Fibroblast of villous mesenchyme (primary cell): ENCODE measurements at regions not wholly inside any gene's neighbourhood (a gene's known extent, or its start where the extent isn't known, plus 50 kb on each side); places are given as distances from the start of the nearest gene placed in this dataset.
"Not testable (repeated sequence)": the region's sequence is repeated elsewhere in the genome, so short reads cannot be mapped to it uniquely, and the experiment has no call there.

Experiments
- DNase-seq: peaks from one replicate; pipeline ENCODE4 v3.0.0-alpha.2; 2010; ENCODE audit warnings: low read depth
- H3K4me3 ChIP-seq: 2 replicates; pipeline ENCODE4 v1.5.1; 2011; ENCODE audit warnings: low read depth, mild to moderate bottlenecking, low read length
- CTCF ChIP-seq: IDR thresholded peaks from 2 replicates; pipeline ENCODE4 v1.5.1; 2012; ENCODE audit warnings: low read depth, mild to moderate bottlenecking, low read length; ENCODE audit not compliant: insufficient read depth

DNA sequence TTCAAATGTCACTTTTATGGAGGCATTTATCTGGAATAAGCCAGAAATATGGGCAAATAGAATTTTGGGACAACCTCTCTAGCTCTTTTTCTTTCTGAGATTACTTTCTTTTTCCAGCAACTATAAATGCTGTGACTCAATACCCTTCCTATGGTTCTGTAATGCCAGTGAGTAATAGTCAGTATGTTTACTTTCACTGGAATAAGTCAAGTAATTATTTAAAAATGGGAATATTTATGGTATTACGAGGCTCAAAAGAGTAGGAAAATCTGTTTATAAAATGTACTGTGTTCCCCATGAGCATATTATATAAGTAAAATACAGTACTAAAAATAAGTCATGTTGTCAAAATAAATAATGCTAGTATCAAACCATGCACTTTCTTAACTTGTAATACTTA is 750.5 kb downstream of the LUZP2 start:
- DNase-seq = no peak
- H3K4me3 ChIP-seq = no peak overlapping the region
- TF ChIP-seq CTCF = no peak

DNA sequence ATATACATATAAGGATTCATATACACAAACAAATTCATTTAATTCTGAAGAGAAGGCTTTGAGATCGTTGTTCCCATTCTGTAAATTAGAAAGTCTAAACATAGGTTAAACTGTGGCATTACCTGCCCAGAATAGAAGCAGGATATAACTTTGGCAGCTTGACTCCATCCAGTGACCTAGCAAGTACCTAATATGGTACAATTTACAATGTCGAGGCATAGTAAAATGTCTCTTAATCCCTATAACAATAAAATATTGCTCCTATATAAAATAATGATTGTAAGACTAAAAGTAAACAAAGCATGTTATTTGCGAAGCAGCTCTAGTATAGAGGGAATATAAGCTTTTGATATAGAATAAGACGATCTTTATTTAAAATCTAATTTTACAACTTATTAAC is 756.0 kb downstream of the LUZP2 start:
- TF ChIP-seq CTCF = no peak
- no peak overlapping the region for H3K4me3 ChIP-seq
- DNase-seq = no peak

- H3K4me3 ChIP-seq, DNase-seq: not testable (repeated sequence)
These were observed 767.0 kb downstream of the LUZP2 start for GRCh38 chr11:25263861-25264260.

GRCh38 chr11:25271301-25271700 is 774.4 kb downstream of the LUZP2 start:
- DNase-seq = no peak
- no peak for TF ChIP-seq CTCF
- H3K4me3 ChIP-seq = no peak overlapping the region

DNA sequence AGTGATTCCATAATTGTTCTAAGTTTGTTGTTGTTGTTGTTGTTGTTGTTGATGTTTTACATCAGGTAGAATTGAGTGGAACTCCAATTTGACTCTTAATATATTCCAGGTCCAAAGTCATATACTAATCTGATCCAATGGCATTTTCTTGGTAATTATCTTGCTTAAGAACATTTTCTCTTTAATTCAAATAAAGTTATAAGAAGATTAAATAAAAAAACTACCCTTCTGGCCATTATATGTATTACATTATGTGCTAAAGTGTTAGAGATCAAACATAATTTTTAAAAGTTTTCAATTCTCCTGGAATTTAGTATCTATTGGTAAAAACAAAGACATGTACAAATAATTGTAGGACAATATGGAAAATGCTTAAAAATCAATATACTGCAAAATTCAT is 775.4 kb downstream of the LUZP2 start:
- no peak for DNase-seq
- no peak for TF ChIP-seq CTCF
- no peak overlapping the region for H3K4me3 ChIP-seq

DNA sequence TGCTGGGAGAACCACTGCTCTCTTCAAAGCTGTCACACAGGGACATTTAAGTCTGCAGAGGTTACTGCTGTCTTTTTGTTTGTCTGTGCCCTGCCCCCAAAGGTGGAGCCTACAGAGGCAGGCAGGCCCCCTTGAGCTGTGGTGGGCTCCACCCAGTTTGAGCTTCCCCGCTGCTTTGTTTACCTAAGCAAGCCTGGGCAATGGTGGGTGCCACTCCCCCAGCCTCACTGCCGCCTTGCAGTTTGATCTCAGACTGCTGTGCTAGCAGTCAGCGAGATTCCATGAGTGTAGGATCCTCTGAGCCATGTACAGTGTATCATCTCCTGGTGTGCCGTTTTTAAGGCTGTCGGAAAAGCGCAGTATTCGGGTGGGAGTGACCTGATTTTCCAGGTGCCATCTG is 784.0 kb downstream of the LUZP2 start:
- DNase-seq, H3K4me3 ChIP-seq: not testable (repeated sequence)

GRCh38 chr11:25293166-25293565 is 796.3 kb downstream of the LUZP2 start:
- no peak for TF ChIP-seq CTCF
- DNase-seq = no peak
- no peak overlapping the region for H3K4me3 ChIP-seq

- TF ChIP-seq CTCF = no peak
- no peak for DNase-seq
- H3K4me3 ChIP-seq = no peak overlapping the region
These were observed 801.6 kb downstream of the LUZP2 start for GRCh38 chr11:25298450-25298849.
